Hepatocyte (in vitro differentiated cells): ENCODE measurements at regions not wholly inside any gene's neighbourhood (a gene's known extent, or its start where the extent isn't known, plus 50 kb on each side); places are given as distances from the start of the nearest gene placed in this dataset.
A peak's percentile ranks its signal among the peaks of the same experiment; 100 is the strongest.

Source experiments
- DNase-seq: peaks from one replicate; pipeline ENCODE4 v3.0.0-alpha.2; 2016; ENCODE audit warnings: low spot score
- H2AFZ ChIP-seq: fragments of 200-600 bp; sonication (generic); 2 replicates; pipeline ENCODE4 v1.6.0; 2016; ENCODE audit warnings: antibody characterized with exemption, mild to moderate bottlenecking
- H3K27ac ChIP-seq: fragments of 200-600 bp; sonication (generic); 2 replicates; pipeline ENCODE4 v1.5.1; 2016; ENCODE audit warnings: mild to moderate bottlenecking
- H3K27me3 ChIP-seq: fragments of 200-600 bp; sonication (generic); 2 replicates; pipeline ENCODE4 v1.6.1; 2016
- H3K36me3 ChIP-seq: fragments of 200-600 bp; sonication (generic); replicated peaks from 2 replicates; pipeline ENCODE4 v1.5.1; 2016; ENCODE audit warnings: low read depth; ENCODE audit not compliant: insufficient read depth
- H3K4me1 ChIP-seq: fragments of 200-600 bp; sonication (generic); 2 replicates; pipeline ENCODE4 v1.5.1; 2016; ENCODE audit warnings: mild to moderate bottlenecking, moderate library complexity; ENCODE audit not compliant: insufficient read depth
- H3K4me2 ChIP-seq: fragments of 200-600 bp; sonication (generic); 2 replicates; pipeline ENCODE4 v1.6.0; 2016
- H3K4me3 ChIP-seq: fragments of 200-600 bp; sonication (generic); 2 replicates; pipeline ENCODE4 v1.5.1; 2016; ENCODE audit warnings: mild to moderate bottlenecking
- H3K79me2 ChIP-seq: fragments of 200-600 bp; sonication (generic); 2 replicates; pipeline ENCODE4 v1.6.0; 2017; ENCODE audit warnings: mild to moderate bottlenecking
- H3K9me2 ChIP-seq: fragments of 200-600 bp; sonication (generic); replicated peaks from 2 replicates; pipeline ENCODE4 v1.6.0; 2017; ENCODE audit warnings: mild to moderate bottlenecking; ENCODE audit not compliant: insufficient read depth
- H3K9me3 ChIP-seq: fragments of 200-600 bp; sonication (generic); 2 replicates; pipeline ENCODE4 v1.5.1; 2016; ENCODE audit warnings: low read depth, mild to moderate bottlenecking
- H4K20me1 ChIP-seq: fragments of 200-600 bp; sonication (generic); 2 replicates; pipeline ENCODE4 v1.6.0; 2016; ENCODE audit warnings: mild to moderate bottlenecking; ENCODE audit not compliant: insufficient read depth, poor library complexity, severe bottlenecking
- CTCF ChIP-seq: fragments of 200-600 bp; sonication (generic); IDR thresholded peaks from 2 replicates; pipeline ENCODE4 v1.5.1; 2016; ENCODE audit warnings: antibody characterized with exemption, mild to moderate bottlenecking; ENCODE audit not compliant: poor library complexity
- EZH2 ChIP-seq: fragments of 200-600 bp; sonication (generic); IDR thresholded peaks from 2 replicates; pipeline ENCODE4 v1.6.1; 2016; ENCODE audit warnings: antibody characterized with exemption, mild to moderate bottlenecking, borderline replicate concordance
- EZH2phosphoT487 ChIP-seq: fragments of 200-600 bp; sonication (generic); IDR thresholded peaks from one replicate; pipeline ENCODE4 v1.6.1; 2018; ENCODE audit warnings: antibody characterized with exemption, mild to moderate bottlenecking, low read depth, moderate library complexity; ENCODE audit not compliant: unreplicated experiment, severe bottlenecking
- WGBS: methylation state at CpG from one replicate; pipeline ENCODE4 v1.1.6; 2016; ENCODE audit warnings: low lambda C conversion rate; ENCODE audit errors: missing lambda C conversion rate; 5-methylcytosine and 5-hydroxymethylcytosine counted together

GRCh38 chr1:60133000-60133673, 59.6 kb upstream of the C1orf87 start:
- Histone ChIP-seq H3K4me2 (no peak overlapping the region), H4K20me1 (no peaks in the 10 kb centered on the region), H3K27me3 (no peaks in the 10 kb centered on the region), H3K27ac (no peak overlapping the region), H2AFZ (no peak overlapping the region), H3K9me2 (no peaks in the 10 kb centered on the region), H3K4me1 (no peaks in the 10 kb centered on the region), H3K79me2 (no peaks in the 10 kb centered on the region), H3K36me3 (no peaks in the 10 kb centered on the region), H3K9me3 (no peaks in the 10 kb centered on the region), H3K4me3 (no peak overlapping the region)
- TF ChIP-seq EZH2phosphoT487: no peak
- no peak for TF ChIP-seq EZH2
- TF ChIP-seq CTCF: no peak
- peak; percentile 11 for DNase-seq
- 49% methylated on average over 9 of the region's 9 CpGs for WGBS

- no peaks in the 10 kb centered on the region for H3K9me2 ChIP-seq
- H4K20me1 ChIP-seq: no peaks in the 10 kb centered on the region
- no peaks in the 10 kb centered on the region for H3K27me3 ChIP-seq
- TF ChIP-seq CTCF (no peak), EZH2 (no peak), EZH2phosphoT487 (no peak)
- no peak overlapping the region for H3K4me2 ChIP-seq
- H3K4me1 ChIP-seq: no peaks in the 10 kb centered on the region
- no peak for DNase-seq
- 76% methylated on average over 5 of the region's 5 CpGs for WGBS
- no peaks in the 10 kb centered on the region for H3K36me3 ChIP-seq
- H3K79me2 ChIP-seq: no peaks in the 10 kb centered on the region
- H3K27ac ChIP-seq: no peak overlapping the region
- no peak overlapping the region for H3K4me3 ChIP-seq
- H2AFZ ChIP-seq: no peak overlapping the region
- no peaks in the 10 kb centered on the region for H3K9me3 ChIP-seq
These were observed 58.5 kb upstream of the C1orf87 start for GRCh38 chr1:60132108-60132507.

GRCh38 chr1:60130703-60131102, 57.1 kb upstream of the C1orf87 start:
- no peaks in the 10 kb centered on the region for H3K79me2 ChIP-seq
- no peak overlapping the region for H3K27ac ChIP-seq
- no peak overlapping the region for H3K4me2 ChIP-seq
- H3K4me1 ChIP-seq: no peaks in the 10 kb centered on the region
- TF ChIP-seq CTCF: no peak
- TF ChIP-seq EZH2: no peak
- H4K20me1 ChIP-seq: no peaks in the 10 kb centered on the region
- H2AFZ ChIP-seq: no peak overlapping the region
- H3K36me3 ChIP-seq: no peaks in the 10 kb centered on the region
- no peak for DNase-seq
- no peaks in the 10 kb centered on the region for H3K9me3 ChIP-seq
- WGBS: 84% methylated on average over 3 of the region's 3 CpGs
- H3K4me3 ChIP-seq: no peak overlapping the region
- no peaks in the 10 kb centered on the region for H3K9me2 ChIP-seq
- H3K27me3 ChIP-seq: no peaks in the 10 kb centered on the region

GRCh38 chr1:60129911-60130310, 56.3 kb upstream of the C1orf87 start:
- 56% methylated on average over 4 of the region's 4 CpGs for WGBS
- no peak for DNase-seq
- Histone ChIP-seq H4K20me1 (no peaks in the 10 kb centered on the region), H3K79me2 (no peaks in the 10 kb centered on the region), H3K36me3 (no peaks in the 10 kb centered on the region), H3K27me3 (no peaks in the 10 kb centered on the region), H3K4me3 (no peak overlapping the region), H3K9me2 (no peaks in the 10 kb centered on the region), H3K4me1 (no peaks in the 10 kb centered on the region), H2AFZ (no peak overlapping the region), H3K27ac (no peak overlapping the region), H3K4me2 (no peak overlapping the region), H3K9me3 (no peaks in the 10 kb centered on the region)
- TF ChIP-seq EZH2 (no peak), CTCF (no peak), EZH2phosphoT487 (no peak)
